Right lobe of liver (tissue), 6 donors: ENCODE measurements at regions not wholly inside any gene's neighbourhood (a gene's known extent, or its start where the extent isn't known, plus 50 kb on each side); places are given as distances from the start of the nearest gene placed in this dataset.

Experiments used
- ATAC-seq, 4 donors: fragments of 200-7000 bp; cut with Tn5 transposase; one replicate each; pipeline ENCODE4 v1.9.1; 2020; ENCODE audit warnings: mild to moderate bottlenecking in 4 of 4, moderate library complexity in 4 of 4
- DNase-seq, 3 donors: peaks; one replicate each; pipeline ENCODE4 v3.0.0-alpha.2; 2020
- H3K27ac ChIP-seq, 3 donors: fragments of 200-600 bp; one replicate each; pipeline ENCODE4 v1.8.0; 2022
- H3K27me3 ChIP-seq, 2 donors: fragments of 200-600 bp; one replicate each; pipeline ENCODE4 v1.8.0; 2022
- H3K36me3 ChIP-seq, 4 donors: fragments of 200-600 bp; sonication (generic) in 1 of 4; one replicate each; pipeline versions ENCODE4 v1.5.1 to v1.8.0; 2017 to 2022; ENCODE audit warnings: control low read depth in 1 of 4
- H3K4me1 ChIP-seq, 4 donors: fragments of 200-600 bp; sonication (generic) in 1 of 4; one replicate each; pipeline versions ENCODE4 v1.5.1 to v1.8.0; 2017 to 2022; ENCODE audit warnings: control low read depth in 1 of 4
- H3K4me3 ChIP-seq, 3 donors: fragments of 200-600 bp; one replicate each; pipeline ENCODE4 v1.8.0; 2022
- H3K9me3 ChIP-seq, 4 donors: fragments of 200-600 bp; sonication (generic) in 1 of 4; one replicate each; pipeline versions ENCODE4 v1.5.1 to v1.8.0; 2017 to 2022; ENCODE audit warnings: control low read depth in 1 of 4
- POLR2A ChIP-seq: fragments of 450-650 bp; IDR thresholded peaks from one replicate; pipeline ENCODE4 v1.6.1; 2017; ENCODE audit warnings: antibody characterized with exemption, mild to moderate bottlenecking
- whole genome bisulfite sequencing: methylation state at CpG from one replicate; pipeline ENCODE4 v1.1.6; 2018; ENCODE audit warnings: low coverage, low lambda C conversion rate; ENCODE audit not compliant: insufficient coverage; ENCODE audit errors: missing lambda C conversion rate; 5-methylcytosine and 5-hydroxymethylcytosine counted together
- intact Hi-C, 2 donors: fragments of 100-400 bp; cut with DNase I; formaldehyde crosslinking; loops; one replicate each; pipeline versions ENCODE4 v1.11.2 to v1.14.1; 2022
- TF ChIP-seq, protein P1 (sequence below), 4 donors: fragments of 200-600 bp in 3 of 4; fragments of 450-650 bp in 1 of 4; IDR thresholded peaks; one replicate each; pipeline versions ENCODE4 v1.5.1 to v1.8.0; 2016 to 2022; ENCODE audit warnings: antibody characterized with exemption in 4 of 4, mild to moderate bottlenecking in 2 of 4
- donor health status: DM: no; HTN: yes; CAD: no.
- donor health status: DM: no; HTN: no; CAD: no.
- donor health status: DM: no; HTN: no; CAD: no.
- donor health status: DM: no; HTN: yes; CAD: no.
- donor health status: DM: no; HTN: yes; CAD: no.

DNA sequence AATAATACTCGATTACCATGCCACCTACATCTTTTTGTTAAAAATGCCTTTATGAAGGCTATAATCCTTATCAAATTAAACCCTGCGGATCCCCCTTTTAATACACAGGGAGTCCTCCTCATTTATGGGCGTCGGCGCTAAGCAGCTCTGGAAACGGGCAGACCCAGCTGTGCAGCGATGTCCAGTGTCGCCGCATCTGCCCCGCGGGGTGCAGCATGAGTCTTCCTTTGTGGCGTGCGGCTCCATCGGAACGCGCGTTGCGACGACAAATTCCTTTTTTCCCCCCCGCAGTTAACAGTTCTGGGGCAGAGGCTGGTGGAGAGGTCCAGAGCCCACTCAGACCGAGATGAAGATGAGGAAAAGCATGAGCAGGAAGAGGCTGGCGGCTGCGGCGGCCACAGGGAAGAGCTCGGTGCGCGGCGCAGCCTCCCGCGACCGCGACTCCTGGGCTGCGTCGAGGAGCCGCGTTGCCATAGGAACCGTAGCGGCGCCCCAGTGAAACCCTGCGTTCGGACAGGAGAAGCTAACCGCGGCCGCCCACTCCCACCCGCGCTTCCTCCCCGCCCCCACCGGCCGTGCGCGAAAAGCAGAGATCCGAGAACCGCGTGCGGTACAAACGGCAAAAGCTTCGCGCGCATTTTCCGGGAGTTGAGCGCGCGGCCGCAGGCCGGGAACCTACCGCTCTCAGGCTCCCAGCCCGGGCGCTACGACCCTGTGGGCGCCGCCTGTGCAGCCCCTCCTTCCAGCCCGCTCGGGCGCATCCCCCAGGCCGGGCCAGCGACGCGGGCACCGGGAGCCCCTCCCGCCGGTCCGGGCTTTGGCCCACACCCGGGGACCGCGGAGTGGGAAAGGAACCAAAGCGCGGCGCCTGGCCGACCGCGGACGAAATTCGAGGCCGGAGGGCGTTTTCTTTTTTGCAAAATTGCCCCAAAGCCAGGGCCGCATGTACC is 130.6 kb downstream of the SPAG6 start:
- DNase-seq (peak in 1 of 3 donors; percentile 22), ATAC-seq (peak in 2 of 4 donors; percentile 26 to 35)
- WGBS = 7% methylated on average over 31 of the region's 96 CpGs
- H3K27ac ChIP-seq = no peak overlapping the region
- peaks cover 15 to 36% of the 10 kb centered on the region in 2 donors for H3K27me3 ChIP-seq
- H3K4me1 ChIP-seq = peaks cover 0 to 14% (median 3%) of the 10 kb centered on the region in 4 donors
- H3K9me3 ChIP-seq = no peaks in the 10 kb centered on the region
- intact Hi-C loops = no loop called here
- TF ChIP-seq, protein P1, sequence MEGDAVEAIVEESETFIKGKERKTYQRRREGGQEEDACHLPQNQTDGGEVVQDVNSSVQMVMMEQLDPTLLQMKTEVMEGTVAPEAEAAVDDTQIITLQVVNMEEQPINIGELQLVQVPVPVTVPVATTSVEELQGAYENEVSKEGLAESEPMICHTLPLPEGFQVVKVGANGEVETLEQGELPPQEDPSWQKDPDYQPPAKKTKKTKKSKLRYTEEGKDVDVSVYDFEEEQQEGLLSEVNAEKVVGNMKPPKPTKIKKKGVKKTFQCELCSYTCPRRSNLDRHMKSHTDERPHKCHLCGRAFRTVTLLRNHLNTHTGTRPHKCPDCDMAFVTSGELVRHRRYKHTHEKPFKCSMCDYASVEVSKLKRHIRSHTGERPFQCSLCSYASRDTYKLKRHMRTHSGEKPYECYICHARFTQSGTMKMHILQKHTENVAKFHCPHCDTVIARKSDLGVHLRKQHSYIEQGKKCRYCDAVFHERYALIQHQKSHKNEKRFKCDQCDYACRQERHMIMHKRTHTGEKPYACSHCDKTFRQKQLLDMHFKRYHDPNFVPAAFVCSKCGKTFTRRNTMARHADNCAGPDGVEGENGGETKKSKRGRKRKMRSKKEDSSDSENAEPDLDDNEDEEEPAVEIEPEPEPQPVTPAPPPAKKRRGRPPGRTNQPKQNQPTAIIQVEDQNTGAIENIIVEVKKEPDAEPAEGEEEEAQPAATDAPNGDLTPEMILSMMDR (IDR thresholded peaks at IDR 0.05) = no peak
- TF ChIP-seq POLR2A = no peak
- H3K36me3 ChIP-seq = no peaks in the 10 kb centered on the region
- H3K4me3 ChIP-seq = peak overlapping the region; percentile 12 to 29 (median 14)

DNA sequence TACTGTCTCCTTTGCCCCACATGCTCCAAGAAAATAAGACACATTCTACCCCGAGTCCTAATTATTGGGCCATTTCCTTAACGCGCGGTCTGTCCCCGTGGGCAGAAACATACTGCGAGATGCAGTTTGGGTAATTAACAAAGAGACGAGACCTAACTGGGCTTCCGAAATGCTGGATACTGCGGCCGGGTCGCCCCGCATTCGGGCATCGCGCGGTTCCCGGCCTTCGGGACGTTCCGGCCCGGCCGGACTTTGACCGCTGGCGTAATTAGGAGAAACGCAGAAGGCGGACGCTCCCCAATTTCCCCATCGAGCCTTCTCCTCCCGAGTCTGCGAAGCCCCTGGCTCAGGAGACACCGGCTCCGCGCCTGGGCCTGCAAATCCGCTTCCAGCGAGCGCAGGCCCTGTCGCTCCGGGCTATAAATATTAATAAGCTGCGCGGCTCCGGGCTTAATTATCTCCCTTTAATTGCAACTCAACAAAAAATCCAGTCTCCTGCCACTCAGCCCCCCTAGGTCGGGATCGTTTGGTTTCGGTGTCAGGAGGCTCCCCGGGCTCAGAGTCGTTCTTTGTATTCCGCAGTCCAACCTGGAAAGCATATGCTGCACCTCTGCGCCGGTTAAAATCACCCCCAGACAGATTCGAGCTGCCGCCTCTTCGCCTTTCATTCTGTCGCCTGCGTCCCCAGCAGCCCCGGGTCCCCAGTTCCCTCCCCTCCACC is 131.5 kb downstream of the SPAG6 start:
- 15% methylated on average over 33 of the region's 55 CpGs for WGBS
- no peaks in the 10 kb centered on the region for H3K9me3 ChIP-seq
- TF ChIP-seq POLR2A = no peak
- TF ChIP-seq, protein P1 (IDR thresholded peaks at IDR 0.05) = no peak
- peaks cover 0 to 14% (median 3%) of the 10 kb centered on the region in 4 donors for H3K4me1 ChIP-seq
- intact Hi-C loops = no loop called here
- DNase-seq (peak in 1 of 3 donors; percentile 23), ATAC-seq (peak in 1 of 4 donors; percentile 24)
- no peaks in the 10 kb centered on the region for H3K36me3 ChIP-seq
- peak overlapping the region in 2 of 3 donors; percentile 14 to 29 for H3K4me3 ChIP-seq
- H3K27ac ChIP-seq = no peak overlapping the region
- peaks cover 15 to 36% of the 10 kb centered on the region in 2 donors for H3K27me3 ChIP-seq

DNA sequence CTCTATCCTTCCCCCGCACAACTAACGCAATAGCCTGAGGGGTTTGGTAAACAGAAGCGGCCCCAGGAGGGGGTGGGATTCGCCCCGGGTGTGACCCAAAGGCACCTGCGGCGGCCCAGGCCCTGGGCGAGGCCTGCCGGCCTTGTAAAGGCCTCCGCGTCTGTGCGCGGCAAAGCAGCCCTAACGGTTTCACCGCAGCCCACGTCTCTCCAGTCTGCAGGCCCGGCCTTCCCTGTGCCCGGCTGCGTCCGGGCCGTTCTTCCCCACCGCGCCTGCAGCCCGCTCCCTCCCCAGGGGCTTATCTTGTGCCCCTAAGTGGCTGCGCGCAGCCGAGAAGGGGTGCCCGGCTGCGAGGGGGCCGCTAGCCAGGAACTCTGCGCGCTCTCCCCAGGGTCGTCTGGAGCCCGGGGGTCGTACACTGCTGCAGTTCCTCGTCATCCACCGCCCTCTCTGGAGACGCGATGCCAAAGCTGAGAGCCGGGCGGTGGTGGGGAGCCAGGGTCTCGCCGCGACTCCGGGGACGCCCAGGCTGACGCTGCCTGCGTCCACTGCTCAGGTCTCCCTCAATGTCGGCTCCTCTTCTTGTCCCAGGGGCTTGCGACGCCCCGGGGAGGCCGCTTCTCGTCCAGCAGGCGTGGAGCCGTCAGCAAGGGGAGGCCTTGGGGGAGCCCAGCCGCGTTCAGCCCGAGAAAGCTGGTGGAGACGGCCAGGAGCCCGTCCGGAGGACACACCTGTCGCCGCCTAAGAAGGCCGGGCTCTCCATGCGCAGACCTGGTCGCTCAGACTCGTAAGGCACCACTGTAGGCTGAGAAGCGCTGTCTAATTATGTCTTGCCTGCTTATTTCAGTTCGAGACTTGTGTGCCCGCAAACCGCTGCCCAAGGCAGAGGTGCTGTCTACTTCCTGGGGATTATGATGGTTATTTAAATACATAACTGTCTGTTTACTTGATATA is 132.3 kb downstream of the SPAG6 start:
- DNase-seq (no peak), ATAC-seq (peak in 1 of 4 donors; percentile 26)
- no peaks in the 10 kb centered on the region for H3K9me3 ChIP-seq
- intact Hi-C loops = no loop called here
- 9% methylated on average over 14 of the region's 72 CpGs for WGBS
- H3K27ac ChIP-seq = no peak overlapping the region
- H3K4me3 ChIP-seq = no peak overlapping the region
- peaks cover 0 to 14% (median 3%) of the 10 kb centered on the region in 4 donors for H3K4me1 ChIP-seq
- TF ChIP-seq, protein P1 (IDR thresholded peaks at IDR 0.05) = no peak
- no peak for TF ChIP-seq POLR2A
- peaks cover 15 to 36% of the 10 kb centered on the region in 2 donors for H3K27me3 ChIP-seq
- H3K36me3 ChIP-seq = no peaks in the 10 kb centered on the region
